GM18507 (cell line): ENCODE measurements at regions not wholly inside any gene's neighbourhood (a gene's known extent, or its start where the extent isn't known, plus 50 kb on each side); places are given as distances from the start of the nearest gene placed in this dataset.
A peak's percentile ranks its signal among the peaks of the same experiment; 100 is the strongest.
"Not testable (repeated sequence)": the region's sequence is repeated elsewhere in the genome, so short reads cannot be mapped to it uniquely, and the experiment has no call there.

Experiments used
- DNase-seq: peaks from one replicate; pipeline ENCODE4 v3.0.0; 2011; ENCODE audit warnings: low read depth; ENCODE audit not compliant: insufficient read length; ENCODE audit errors: extremely low spot score
- FAIRE-seq: peaks from 2 replicates; lab custom pipeline; 2011; peaks lifted over from hg19 to GRCh38; lab: Jason Lieb, UNC

DNA sequence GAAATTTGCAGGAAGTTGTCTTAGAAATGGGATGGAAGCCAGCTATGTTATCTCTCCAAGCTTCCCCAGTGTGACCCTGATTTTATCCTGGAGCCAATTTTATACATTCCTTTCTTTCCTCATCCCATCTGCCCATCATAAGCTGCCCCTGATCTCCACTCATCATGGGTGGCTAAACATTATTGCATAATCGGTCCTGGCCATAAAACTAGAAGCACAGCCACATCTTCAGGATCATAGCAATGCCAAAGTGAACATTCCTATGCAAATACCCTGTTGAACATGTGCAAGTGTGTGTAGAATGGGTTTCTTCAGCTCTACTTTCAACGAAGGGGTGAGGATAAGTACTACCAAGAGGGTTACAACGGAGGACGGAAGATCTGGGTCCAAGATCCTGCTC is 50.6 kb upstream of the COG2 start:
- DNase-seq (no peak), FAIRE-seq (no peak)

DNA sequence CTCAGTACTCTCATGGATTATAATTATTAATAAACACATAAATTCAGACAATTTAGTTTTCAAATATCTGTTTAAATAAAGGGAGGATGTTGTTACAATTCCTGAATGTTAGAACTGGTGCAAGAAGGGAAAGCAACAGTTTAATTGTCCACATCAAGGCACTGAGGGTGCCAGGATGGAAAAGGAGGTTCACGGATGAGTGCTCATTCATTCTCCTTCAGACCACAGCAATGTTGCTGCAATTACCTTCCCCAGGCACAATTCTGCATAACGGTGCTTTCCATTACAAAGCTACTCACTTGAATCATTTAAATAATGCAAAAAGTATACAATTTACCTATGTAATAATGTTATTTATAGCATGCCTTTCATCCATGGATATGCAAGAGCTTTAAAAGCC is 52.3 kb upstream of the COG2 start:
- FAIRE-seq = no peak

DNA sequence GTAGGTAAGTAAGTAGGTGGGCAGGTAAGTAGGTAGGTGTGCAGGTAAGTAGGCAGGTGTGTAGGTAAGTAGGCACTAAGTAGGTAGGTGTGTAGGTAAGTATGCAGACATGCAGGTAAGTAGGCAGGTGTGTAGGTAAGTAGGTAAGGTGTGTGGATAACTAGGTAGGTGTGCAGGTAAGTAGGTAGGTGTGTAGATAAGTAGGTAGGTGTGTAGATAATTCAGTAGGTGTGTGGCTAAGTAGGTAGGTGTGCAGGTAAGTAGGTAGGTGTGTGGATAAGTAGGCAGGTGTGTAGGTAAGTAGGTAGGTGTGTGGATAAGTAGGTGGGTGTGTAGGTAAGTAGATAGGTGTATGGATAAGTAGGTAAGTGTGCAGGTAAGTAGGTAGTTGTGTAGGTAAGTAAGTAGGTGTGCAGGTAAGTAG is 53.9 kb upstream of the COG2 start:
- FAIRE-seq (no peak), DNase-seq (no peak)

More for the DNA sequence above, 52.3 kb upstream of the COG2 start:
- DNase-seq = no peak

DNA sequence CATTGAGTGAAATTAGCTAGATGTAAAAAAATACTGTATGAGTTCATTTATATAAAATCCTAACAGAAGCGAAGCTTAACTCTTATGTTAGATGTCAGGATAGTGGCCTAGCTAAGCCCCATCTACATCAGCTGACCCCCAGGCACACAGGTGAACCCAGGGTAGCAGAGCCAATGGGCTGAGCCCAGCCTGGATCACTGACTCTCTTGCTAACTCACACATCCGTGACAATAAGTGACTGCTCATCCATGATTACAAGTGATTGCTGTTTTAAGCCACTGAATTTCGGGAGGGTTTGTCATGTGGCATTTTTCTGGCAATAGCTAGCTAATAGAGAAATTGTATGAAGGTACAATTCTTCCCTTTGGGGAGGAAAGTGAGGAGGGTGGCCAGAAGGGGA is 55.2 kb upstream of the COG2 start:
- DNase-seq = no peak
- no peak for FAIRE-seq

DNA sequence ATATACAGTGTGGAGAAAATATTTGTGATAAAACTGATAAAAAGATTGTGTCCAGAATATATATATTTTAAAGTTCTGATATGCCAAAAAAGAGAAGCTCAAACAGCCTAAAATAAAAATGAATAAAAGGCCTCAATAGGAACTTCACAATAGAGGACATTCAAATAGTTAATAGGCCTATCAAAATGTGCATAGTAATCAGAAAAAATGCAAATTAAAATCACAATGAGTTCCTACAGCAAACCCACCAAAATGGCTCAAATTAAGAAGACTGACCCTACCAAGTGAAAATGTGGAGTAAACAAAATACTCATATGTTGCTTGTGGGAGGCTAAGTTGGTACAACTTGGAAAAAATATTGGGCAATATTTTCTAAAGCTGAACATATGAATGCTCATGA is 57.6 kb upstream of the COG2 start:
- FAIRE-seq = no peak
- DNase-seq = no peak

DNA sequence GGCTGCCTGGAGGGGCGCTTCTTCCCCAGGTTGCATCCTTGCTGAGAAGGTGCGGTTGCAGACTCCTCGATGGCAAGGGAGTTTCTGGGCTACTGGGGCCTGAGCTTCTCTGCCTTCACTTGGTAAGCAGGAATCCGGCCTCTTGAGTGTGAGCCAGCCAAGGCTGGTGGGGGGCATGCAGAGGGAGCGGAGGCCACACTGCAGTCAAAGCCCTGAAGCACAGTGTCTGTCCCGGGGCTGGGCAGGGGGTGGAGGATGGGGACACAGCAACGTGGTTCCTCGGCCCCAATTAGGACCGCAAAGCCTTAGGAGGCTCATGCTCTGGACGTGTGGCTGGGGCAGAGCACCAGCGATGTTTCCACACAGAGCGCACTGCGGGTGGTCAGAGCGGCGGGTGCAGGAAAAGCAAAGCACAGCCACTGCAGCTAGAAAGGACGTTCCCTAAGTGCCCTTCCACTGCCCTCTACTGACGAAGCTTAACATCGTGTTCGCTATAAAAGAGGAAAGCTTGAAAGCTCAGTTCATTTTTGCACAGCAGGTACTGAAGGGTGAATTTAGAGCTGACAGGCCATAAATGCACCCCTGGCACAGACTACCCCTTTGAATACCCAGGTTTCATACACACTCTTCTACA is 60.7 kb upstream of the COG2 start:
- DNase-seq (no peak), FAIRE-seq (no peak)

DNA sequence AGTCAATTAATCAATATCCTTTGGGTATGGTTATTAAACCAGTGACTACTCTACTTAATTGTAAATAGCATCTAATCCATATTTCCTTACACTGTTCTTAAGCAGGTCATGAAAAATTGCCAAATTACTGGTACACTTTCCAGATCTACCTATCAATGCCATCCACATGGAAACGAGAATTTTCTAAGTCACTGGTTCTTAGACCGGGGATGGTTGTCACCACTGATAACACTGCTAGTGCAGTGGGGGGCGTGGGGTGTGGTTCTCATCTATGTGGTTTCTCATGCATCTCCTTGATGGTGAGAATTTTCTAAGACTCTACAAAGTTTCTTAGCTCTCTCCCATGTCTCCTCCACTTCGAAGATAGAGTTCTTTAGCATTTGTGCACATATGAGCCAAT is 63.7 kb upstream of the COG2 start:
- FAIRE-seq = no peak
- no peak for DNase-seq

DNA sequence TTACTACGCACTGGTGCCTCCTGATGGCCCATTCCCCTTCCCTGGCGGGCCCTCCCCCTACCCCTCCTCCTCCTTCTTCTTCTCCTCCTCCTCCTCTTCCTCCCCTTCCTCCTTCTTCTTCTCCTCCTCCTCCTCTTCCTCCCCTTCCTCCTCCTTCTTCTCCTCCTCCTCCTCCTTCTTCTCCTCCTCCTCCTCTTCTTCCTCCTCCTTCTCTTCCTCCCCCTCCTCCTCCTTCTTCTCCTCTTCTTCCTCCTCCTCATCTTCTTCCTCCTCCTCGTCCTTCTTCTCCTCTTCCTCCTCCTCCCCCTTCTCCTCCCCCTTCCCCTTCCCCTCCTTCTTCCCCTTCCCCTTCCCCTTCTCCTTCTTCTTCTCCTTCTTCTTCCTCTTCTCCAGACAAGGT is 64.7 kb upstream of the COG2 start:
- DNase-seq = no peak
- no peak for FAIRE-seq

DNA sequence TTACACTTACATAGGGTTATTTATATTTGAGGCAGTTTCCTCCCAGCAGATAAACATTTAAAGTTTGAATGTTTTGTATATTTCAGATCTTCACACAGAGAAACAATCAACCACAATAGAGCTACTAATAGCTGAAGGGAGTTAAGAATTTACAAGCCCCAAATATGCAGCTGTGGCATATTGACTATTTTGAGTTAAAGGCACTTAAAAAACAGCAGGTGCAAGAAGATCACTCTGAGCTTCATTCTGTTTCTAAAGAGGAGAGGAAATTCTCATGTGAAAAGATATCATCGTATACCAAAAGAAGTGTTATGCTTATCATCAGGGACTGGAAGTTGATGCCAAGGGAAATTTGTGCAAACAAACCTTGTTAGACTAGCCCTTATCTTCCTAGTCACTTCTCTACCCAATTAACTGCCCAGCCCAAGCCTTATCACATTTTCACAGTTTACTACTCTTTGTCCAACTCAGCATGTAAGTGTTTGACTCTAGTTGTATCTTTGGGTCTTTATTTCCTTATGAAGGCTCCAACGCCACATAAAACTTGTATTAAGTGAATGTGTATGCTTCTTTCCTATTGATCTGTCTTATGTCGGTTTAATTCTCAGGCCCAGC is 66.3 kb upstream of the COG2 start:
- DNase-seq (no peak), FAIRE-seq (no peak)

DNA sequence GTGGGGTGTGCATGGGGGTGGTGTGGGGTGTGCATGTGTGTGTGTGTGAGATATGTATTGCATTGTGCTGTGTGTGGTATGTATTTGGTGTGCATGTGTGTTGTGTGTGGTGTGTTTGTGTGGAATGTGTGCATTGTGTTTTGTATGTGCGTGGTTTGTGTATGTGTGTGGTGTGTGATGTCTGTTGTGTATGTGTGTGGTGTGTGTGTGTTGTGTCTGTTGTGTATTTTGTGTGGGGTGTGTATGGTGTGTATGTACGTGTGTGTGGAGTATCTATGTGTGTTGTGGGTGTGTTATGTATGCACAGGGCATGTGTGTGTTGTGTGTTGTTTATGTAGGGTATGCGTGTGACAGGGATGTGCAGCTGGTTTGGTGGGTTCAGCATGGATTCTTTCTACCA is 67.8 kb upstream of the COG2 start:
- no peak for DNase-seq
- FAIRE-seq = no peak

DNA sequence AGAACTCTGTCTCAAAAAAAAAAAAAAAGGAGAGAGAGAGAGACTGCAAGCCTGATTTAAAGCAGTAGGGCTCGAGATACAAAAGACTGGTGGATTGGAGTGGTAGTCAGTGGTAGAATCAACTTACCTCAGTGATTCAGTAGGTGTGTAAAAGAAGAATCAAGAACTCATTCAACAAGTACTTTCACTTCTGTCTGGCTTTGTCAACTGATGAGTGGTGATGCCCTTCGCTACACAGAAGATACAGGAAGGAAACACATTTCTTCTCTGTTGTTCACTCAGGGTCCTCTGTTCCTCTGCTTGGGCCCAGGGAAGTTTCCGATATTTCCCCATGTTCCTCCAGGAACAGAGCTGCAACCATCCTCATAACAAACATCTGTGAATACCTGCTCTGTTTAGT is 68.6 kb upstream of the COG2 start:
- FAIRE-seq (no peak), DNase-seq (no peak)

DNA sequence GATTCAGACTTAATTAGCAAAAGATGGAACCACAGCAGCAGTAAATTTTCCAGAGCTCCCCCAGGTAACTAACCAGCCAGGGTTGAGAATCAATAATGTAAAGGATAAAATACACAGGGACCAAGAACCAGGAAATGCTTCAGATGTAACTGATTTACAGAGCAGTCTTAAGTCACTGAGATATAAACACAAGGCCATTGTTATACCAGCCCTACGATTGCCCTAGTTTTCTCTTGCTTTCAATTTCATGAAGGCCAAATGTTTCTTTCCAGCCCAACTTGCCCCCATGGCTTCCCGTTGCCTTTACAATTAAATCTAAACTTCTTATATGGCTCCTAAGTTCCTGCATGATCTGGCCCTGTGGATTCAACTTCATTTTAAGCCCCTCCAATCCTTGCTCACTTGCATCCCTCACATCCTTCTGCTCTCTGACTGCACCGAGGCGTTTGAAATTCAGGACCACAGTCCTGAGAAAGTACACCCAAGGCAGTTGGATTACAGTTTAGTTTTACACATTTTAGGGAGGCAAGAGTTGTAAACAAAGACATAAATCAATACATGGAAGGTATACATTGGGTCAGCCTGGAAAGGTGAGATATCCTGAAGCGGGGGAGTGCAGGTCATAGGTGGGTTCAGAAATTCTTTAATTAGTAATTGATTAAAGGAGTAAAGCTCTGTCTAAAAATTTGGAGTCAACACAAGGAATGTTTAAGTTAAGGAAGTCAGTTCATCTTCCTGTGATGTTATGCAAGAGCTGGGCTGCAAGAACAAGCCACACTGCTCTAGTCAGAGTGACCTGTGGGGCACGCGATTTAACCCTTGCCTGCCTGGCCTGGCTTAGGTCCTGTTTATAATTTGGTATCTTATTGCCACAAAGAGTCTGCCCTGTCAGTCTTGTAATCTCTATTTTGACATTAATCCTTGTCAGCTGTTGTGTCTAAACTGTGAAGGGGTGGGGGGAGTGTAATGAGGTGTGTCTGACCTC is 69.9 kb upstream of the COG2 start:
- DNase-seq = no peak
- FAIRE-seq = peak; percentile 26

DNA sequence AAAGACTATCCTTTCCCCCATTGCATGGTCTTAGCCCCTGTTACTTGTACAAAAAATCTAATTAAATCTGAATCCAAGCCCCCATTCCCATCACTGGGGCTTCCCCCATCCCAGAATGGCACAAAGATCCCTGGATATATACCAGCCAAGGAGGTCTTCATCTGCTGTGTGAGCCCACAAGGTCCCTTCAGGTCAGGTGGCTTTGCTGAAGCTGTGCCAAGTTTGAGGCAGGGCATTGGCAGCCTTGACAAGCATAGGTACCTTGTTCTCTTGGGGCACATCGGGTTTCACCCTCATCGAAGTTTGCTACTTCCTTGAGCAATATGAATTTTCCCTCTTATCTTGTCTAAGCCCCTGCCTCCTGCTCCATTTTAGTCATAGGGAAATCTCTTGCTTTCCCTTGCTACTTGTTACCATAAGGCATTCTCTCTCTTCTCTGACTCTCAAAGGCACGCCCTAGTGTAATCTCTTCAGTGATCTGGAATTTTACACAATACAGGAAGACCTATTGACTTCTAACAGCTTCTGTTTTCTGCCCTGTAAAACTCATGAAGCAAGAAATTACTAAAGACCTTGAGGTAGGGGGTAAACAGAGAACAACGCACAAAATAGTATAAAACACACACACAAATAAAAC is 71.4 kb upstream of the COG2 start:
- DNase-seq (no peak), FAIRE-seq (no peak)

DNA sequence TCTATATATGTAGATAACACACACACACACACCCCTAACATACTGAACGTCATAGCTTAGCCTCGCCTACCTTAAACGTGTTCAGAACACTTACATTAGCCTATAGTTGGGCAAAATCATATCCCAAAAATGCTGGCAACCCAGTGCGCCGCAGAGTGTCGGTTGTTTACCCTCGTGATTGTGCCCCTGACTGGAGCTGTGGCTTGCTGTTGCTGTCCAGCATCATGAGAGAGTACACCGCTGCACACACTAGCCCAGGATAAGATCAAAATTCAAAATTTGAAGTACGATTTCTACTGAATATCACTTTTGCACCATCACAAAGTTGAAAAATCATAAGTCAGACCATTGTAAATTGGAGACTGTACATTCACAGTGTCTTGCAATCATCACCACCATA is 73.1 kb upstream of the COG2 start:
- FAIRE-seq (no peak), DNase-seq (no peak)

DNA sequence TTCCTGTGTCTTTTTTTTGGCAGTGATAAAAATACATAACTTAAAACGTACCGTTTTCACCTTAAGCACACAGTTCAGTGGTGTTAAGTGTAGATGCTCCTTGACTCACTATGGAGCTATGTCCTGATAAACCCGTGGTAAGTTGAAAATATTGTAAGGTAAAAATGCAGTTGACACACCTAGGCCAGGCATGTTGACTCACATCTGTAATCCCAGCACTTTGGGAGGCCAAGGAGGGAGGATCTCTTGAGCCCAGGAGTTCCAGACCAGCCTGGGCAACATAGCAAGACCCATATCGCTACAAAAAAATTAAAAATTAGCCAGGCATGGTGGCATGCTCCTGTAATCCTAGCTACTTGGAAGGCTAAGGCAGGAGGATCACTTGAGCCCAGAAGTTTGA is 73.6 kb upstream of the COG2 start:
- DNase-seq (no peak), FAIRE-seq (no peak)

DNA sequence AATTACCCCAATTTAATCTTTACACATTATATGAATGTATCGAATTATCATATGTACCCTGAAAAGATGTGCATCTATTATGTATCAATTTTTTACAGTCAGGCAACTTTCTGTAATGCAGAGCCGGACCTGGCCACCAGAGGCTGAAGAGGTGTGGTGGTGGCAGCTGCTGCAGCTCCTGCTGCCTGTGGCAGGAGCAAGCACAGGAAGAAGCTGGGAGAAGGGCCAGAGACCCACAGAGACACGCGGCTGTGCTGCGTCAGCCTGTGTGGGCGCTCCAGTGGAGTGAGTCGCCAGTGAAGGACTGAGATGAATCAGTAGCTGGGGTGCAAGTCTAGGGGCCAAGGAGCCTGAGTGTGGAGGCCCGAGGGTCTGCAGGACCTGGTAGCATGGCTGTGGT is 74.3 kb upstream of the COG2 start:
- FAIRE-seq (no peak), DNase-seq (no peak)

DNA sequence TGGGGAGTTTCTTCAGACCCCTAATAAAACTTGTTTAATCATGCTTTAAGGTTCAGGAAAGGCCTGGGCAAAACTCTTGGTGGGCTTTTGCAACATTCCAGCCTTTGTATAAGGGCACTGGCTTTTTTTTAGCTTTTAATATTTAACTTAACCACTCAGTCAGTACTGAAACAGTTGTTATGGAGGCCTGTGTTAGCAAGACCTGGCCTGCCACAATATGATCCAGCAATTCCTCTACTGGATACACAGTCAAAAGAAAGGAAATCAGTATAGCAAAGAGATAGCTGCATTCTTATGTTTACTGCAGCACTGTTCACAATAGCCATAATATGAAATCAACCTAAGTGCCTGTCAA is 75.1 kb upstream of the COG2 start:
- FAIRE-seq (no peak), DNase-seq (no peak)

DNA sequence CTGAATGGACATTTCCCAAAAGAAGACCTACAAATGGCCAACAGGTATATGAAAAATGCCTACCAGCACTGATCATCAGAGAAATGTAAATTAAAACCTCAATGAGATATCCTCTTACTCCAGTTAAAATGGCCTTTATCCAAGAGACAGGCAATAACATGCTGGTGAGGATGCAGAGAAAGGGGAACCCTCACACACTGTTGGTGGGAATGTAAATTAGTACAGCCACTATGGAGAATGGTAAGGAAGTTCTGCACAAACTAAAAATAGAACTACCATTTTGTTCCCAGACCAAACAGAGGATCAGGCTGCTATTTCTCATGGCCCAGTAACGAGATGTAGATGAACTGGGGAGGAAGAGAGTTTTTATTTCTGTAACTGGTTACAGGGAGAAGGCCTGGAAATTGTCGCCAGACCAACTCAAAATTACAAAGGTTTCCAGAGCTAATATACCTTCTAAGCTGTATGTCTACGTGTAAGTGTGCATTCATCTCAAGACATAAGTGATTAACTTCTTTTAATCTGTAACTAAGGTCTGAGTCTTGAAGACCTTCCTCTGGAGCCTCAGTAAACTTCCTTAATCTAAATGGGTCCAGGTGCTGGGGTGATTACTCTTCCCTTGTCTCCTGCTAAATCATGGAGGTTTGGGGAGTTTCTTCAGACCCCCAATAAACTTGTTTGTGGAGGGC is 75.6 kb upstream of the COG2 start:
- FAIRE-seq, DNase-seq: not testable (repeated sequence)

DNA sequence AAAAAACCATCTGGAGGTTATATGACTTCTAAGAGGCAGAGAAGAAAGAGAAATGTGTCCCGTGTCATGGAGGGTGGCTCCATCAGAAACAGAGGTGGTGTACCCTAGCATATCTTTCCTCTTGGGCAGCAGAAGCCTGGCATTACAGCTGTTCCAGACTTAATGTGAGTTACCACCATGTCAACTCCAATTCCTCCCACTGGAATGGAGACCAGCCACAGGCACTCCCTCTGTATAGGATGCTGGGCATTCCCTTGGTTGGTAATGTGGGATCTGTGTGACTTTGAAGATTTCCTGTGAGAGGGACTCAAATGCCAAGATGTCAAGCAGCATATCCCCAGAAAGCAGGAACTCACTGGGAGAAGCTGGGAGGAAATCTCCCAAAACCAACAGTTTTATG is 77.1 kb upstream of the COG2 start:
- no peak for DNase-seq
- no peak for FAIRE-seq

DNA sequence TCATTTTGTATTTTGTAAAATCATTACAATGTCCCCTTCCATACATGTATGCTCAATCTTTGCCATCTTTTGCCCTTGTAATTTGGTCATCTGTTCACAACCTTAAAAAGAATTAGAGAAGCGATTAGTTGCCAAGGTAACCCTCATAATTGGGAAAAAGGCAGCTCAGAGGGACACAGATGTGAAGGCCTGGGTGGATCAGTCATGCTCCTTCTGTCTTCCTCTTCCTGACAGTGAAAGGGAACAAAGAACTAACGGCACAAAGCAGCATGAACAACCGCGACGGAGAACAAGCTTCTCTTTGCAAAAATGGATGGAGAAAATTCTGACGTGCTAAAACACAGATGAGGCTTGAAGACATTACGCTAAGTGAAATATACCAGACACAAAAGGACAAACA is 78.7 kb upstream of the COG2 start:
- DNase-seq (no peak), FAIRE-seq (no peak)
